H9 (cell line): ENCODE measurements at regions not wholly inside any gene's neighbourhood (a gene's known extent, or its start where the extent isn't known, plus 50 kb on each side); places are given as distances from the start of the nearest gene placed in this dataset.

Source experiments
- DNase-seq: peaks from one replicate; pipeline ENCODE4 v3.0.0-alpha.2; 2017
- H2AFZ ChIP-seq: one replicate; pipeline ENCODE4 v1.6.1; 2013; ENCODE audit warnings: mild to moderate bottlenecking, low read length, control low read depth, moderate library complexity
- H2AK5ac ChIP-seq: 2 replicates; pipeline ENCODE4 v1.6.1; 2013; ENCODE audit warnings: low read length, control low read depth, mixed read lengths; ENCODE audit not compliant: insufficient read length
- H2BK120ac ChIP-seq: one replicate; pipeline ENCODE4 v1.6.1; 2013; ENCODE audit warnings: low read depth, mild to moderate bottlenecking, low read length, control low read depth, inconsistent platforms; ENCODE audit not compliant: poor library complexity, severe bottlenecking
- H2BK12ac ChIP-seq: 2 replicates; pipeline ENCODE4 v1.6.1; 2013; ENCODE audit warnings: low read length, control low read depth, mixed read lengths, low read depth; ENCODE audit not compliant: insufficient read length
- H2BK15ac ChIP-seq: 2 replicates; pipeline ENCODE4 v1.6.1; 2013; ENCODE audit warnings: low read depth, low read length, control low read depth
- H2BK20ac ChIP-seq: one replicate; pipeline ENCODE4 v1.6.1; 2013; ENCODE audit warnings: low read depth, mild to moderate bottlenecking, low read length, control low read depth, inconsistent platforms; ENCODE audit not compliant: poor library complexity, severe bottlenecking
- H2BK5ac ChIP-seq: 2 replicates; pipeline ENCODE4 v1.6.1; 2013; ENCODE audit warnings: low read length, control low read depth, mixed read lengths; ENCODE audit not compliant: insufficient read length
- H3K14ac ChIP-seq: 2 replicates; pipeline ENCODE4 v1.6.1; 2013; ENCODE audit warnings: low read length, control low read depth; ENCODE audit not compliant: insufficient read depth
- H3K18ac ChIP-seq: 2 replicates; pipeline ENCODE4 v1.6.1; 2013; ENCODE audit warnings: low read depth, mild to moderate bottlenecking, mixed read lengths, low read length, control low read depth; ENCODE audit not compliant: insufficient read length
- H3K23ac ChIP-seq: 2 replicates; pipeline ENCODE4 v1.6.1; 2013; ENCODE audit warnings: low read length, control low read depth, mixed read lengths, low read depth; ENCODE audit not compliant: insufficient read length
- H3K23me2 ChIP-seq: 2 replicates; pipeline ENCODE4 v1.6.1; 2013; ENCODE audit warnings: low read depth, mild to moderate bottlenecking, mixed read lengths, low read length, control low read depth; ENCODE audit not compliant: insufficient read length, poor library complexity, severe bottlenecking
- H3K27ac ChIP-seq: 2 replicates; pipeline ENCODE4 v1.5.1; 2013; ENCODE audit warnings: low read length, control low read depth, mixed read lengths, low read depth; ENCODE audit not compliant: insufficient read length
- H3K27me3 ChIP-seq: 2 replicates; pipeline ENCODE4 v1.6.1; 2013; ENCODE audit warnings: low read length, control low read depth, inconsistent platforms; ENCODE audit not compliant: insufficient read depth
- H3K4ac ChIP-seq: 2 replicates; pipeline ENCODE4 v1.6.1; 2013; ENCODE audit warnings: low read depth, mild to moderate bottlenecking, control low read depth, inconsistent platforms, low read length, moderate library complexity
- H3K4me1 ChIP-seq: 2 replicates; pipeline ENCODE4 v1.6.1; 2013; ENCODE audit warnings: low read length, control low read depth, inconsistent platforms; ENCODE audit not compliant: insufficient read depth
- H3K4me2 ChIP-seq: 2 replicates; pipeline ENCODE4 v1.6.1; 2013; ENCODE audit warnings: low read length, control low read depth, mixed read lengths; ENCODE audit not compliant: insufficient read length, insufficient read depth
- H3K56ac ChIP-seq: 2 replicates; pipeline ENCODE4 v1.6.1; 2013; ENCODE audit warnings: low read depth, mild to moderate bottlenecking, mixed read lengths, low read length, control low read depth; ENCODE audit not compliant: insufficient read length
- H3K79me1 ChIP-seq: 2 replicates; pipeline ENCODE4 v1.6.1; 2013; ENCODE audit warnings: low read depth, mild to moderate bottlenecking, moderate library complexity, low read length, control low read depth, inconsistent platforms; ENCODE audit not compliant: insufficient read depth, poor library complexity, severe bottlenecking
- H3K79me2 ChIP-seq: 2 replicates; pipeline ENCODE4 v1.6.1; 2013; ENCODE audit warnings: low read length, control low read depth, inconsistent platforms; ENCODE audit not compliant: insufficient read depth
- H3K9ac ChIP-seq: 2 replicates; pipeline ENCODE4 v1.6.1; 2013; ENCODE audit warnings: low read length, control low read depth, mixed read lengths; ENCODE audit not compliant: insufficient read length; ENCODE audit errors: extremely low read depth
- H3K9me3 ChIP-seq: one replicate; pipeline ENCODE4 v1.6.1; 2013; ENCODE audit warnings: low read depth, low read length, inconsistent platforms; ENCODE audit not compliant: control insufficient read depth
- H3T11ph ChIP-seq: one replicate; pipeline ENCODE4 v1.6.1; 2013; ENCODE audit warnings: mild to moderate bottlenecking, low read length, control low read depth, inconsistent platforms
- H4K20me1 ChIP-seq: one replicate; pipeline ENCODE4 v1.6.1; 2013; ENCODE audit not compliant: control insufficient read depth, insufficient read length, insufficient read depth
- H4K5ac ChIP-seq: 2 replicates; pipeline ENCODE4 v1.6.1; 2013; ENCODE audit warnings: low read depth, mild to moderate bottlenecking, mixed read lengths, low read length, control low read depth; ENCODE audit not compliant: insufficient read length
- H4K8ac ChIP-seq: replicated peaks from 2 replicates; pipeline ENCODE4 v1.6.1; 2013; ENCODE audit warnings: low read length, control low read depth, mixed read lengths, low read depth; ENCODE audit not compliant: insufficient read length
- H4K91ac ChIP-seq: 2 replicates; pipeline ENCODE4 v1.6.1; 2013; ENCODE audit warnings: low read depth, mild to moderate bottlenecking, moderate library complexity, mixed read lengths, low read length, control low read depth; ENCODE audit not compliant: insufficient read length
- H3K27ac Mint-ChIP-seq, 3 experiments: 2 replicates in 2 of 3; 3 replicates in 1 of 3; pipeline ENCODE4 v1.8.0; 2020 to 2021; ENCODE audit warnings: mixed read lengths in 3 of 3, mild to moderate bottlenecking in 1 of 3, moderate library complexity in 1 of 3
- H3K27me3 Mint-ChIP-seq: 2 replicates; pipeline ENCODE4 v1.8.0; 2021; ENCODE audit warnings: low read depth, mild to moderate bottlenecking, moderate library complexity, mixed read lengths
- H3K36me3 Mint-ChIP-seq, 3 experiments: 2 replicates in 2 of 3; 3 replicates in 1 of 3; pipeline ENCODE4 v1.8.0; 2020 to 2021; ENCODE audit warnings: low read depth in 3 of 3, mixed read lengths in 3 of 3; ENCODE audit not compliant: insufficient read depth in 1 of 3
- H3K4me1 Mint-ChIP-seq, 2 experiments: 2 replicates each; pipeline ENCODE4 v1.8.0; 2020; ENCODE audit warnings: mixed read lengths in 2 of 2
- H3K4me3 Mint-ChIP-seq, 2 experiments: 2 replicates in 1 of 2; 3 replicates in 1 of 2; pipeline ENCODE4 v1.8.0; 2020 to 2021; ENCODE audit warnings: mild to moderate bottlenecking in 2 of 2, mixed read lengths in 2 of 2, moderate library complexity in 1 of 2
- H3K9me3 Mint-ChIP-seq, 2 experiments: 2 replicates in 1 of 2; 3 replicates in 1 of 2; pipeline ENCODE4 v1.8.0; 2020; ENCODE audit warnings: mild to moderate bottlenecking in 2 of 2, mixed read lengths in 2 of 2, moderate library complexity in 1 of 2
- CTCF ChIP-seq: fragments of 200-600 bp; sonication (generic); conservative IDR thresholded peaks from 3 replicates; pipeline ENCODE4 v1.8.0; 2021; ENCODE audit warnings: antibody characterized with exemption, mild to moderate bottlenecking
- WGBS: extraction: QIAGEN DNeasy Blood & Tissue Kit; methylation state at CpG from one replicate; pipeline ENCODE4 v1.1.7; 2013; ENCODE audit warnings: missing lambda C conversion rate, low lambda C conversion rate, mixed read lengths; ENCODE audit not compliant: insufficient read length; ENCODE audit errors: extremely low coverage; 5-methylcytosine and 5-hydroxymethylcytosine counted together

- no peak overlapping the region for H3K56ac ChIP-seq
- H3K4me1 ChIP-seq, result no peaks in the 10 kb centered on the region
- no peak overlapping the region for H3T11ph ChIP-seq
- H3K4ac ChIP-seq, result no peak overlapping the region
- H2BK15ac ChIP-seq, result no peak overlapping the region
- no peaks in the 10 kb centered on the region for H4K20me1 ChIP-seq
- H3K9me3 Mint-ChIP-seq, result peaks cover 3% of the 10 kb centered on the region in 2 experiments; a peak in 3 of 5 replicates
- H4K8ac ChIP-seq, result no peak overlapping the region
- H3K27ac ChIP-seq, result no peak overlapping the region
- DNase-seq, result no peak
- no peaks in the 10 kb centered on the region for H3K23me2 ChIP-seq
- H3K27ac Mint-ChIP-seq, result no peak overlapping the region
- H2AFZ ChIP-seq, result no peak overlapping the region
- no peaks in the 10 kb centered on the region for H3K9me3 ChIP-seq
- no peak overlapping the region for H3K18ac ChIP-seq
- H3K4me3 Mint-ChIP-seq, result no peak overlapping the region
- WGBS, result no CpG with 5 or more reads among the region's 3 CpGs
- no peak overlapping the region for H3K23ac ChIP-seq
- no peaks in the 10 kb centered on the region for H3K27me3 Mint-ChIP-seq
- no peak overlapping the region for H3K4me2 ChIP-seq
- no peak overlapping the region for H2AK5ac ChIP-seq
- H4K91ac ChIP-seq, result no peak overlapping the region
- no peak overlapping the region for H2BK5ac ChIP-seq
- TF ChIP-seq CTCF, result no peak
- H3K27me3 ChIP-seq, result no peaks in the 10 kb centered on the region
- no peak overlapping the region for H2BK120ac ChIP-seq
- no peaks in the 10 kb centered on the region for H3K79me2 ChIP-seq
- no peak overlapping the region for H3K9ac ChIP-seq
- no peak overlapping the region for H2BK12ac ChIP-seq
- H3K14ac ChIP-seq, result no peak overlapping the region
- peaks cover 0 to 5% (median 0%) of the 10 kb centered on the region in 3 experiments; a peak in 1 of 7 replicates for H3K36me3 Mint-ChIP-seq
- H2BK20ac ChIP-seq, result no peak overlapping the region
- H3K79me1 ChIP-seq, result no peaks in the 10 kb centered on the region
- H4K5ac ChIP-seq, result no peak overlapping the region
- H3K4me1 Mint-ChIP-seq, result peaks cover 7 to 10% of the 10 kb centered on the region in 2 experiments
These were observed 352.1 kb downstream of the GADD45G start for GRCh38 chr9:89956907-89957306.
